ENCODE measurements at regions not wholly inside any gene's neighbourhood (a gene's known extent, or its start where the extent isn't known, plus 50 kb on each side); places are given as distances from the start of the nearest gene placed in this dataset.
"Not testable (repeated sequence)": the region's sequence is repeated elsewhere in the genome, so short reads cannot be mapped to it uniquely, and the experiment has no call there.

GRCh38 chr1:227411066-227411465 lies 92.8 kb upstream of the CDC42BPA start:
- no peaks in the 10 kb centered on the region for H3K36me3 Mint-ChIP-seq (ENCODE audit: low read depth)
- H3K36me3 ChIP-seq (ENCODE audit: insufficient read depth, low read length): no peaks in the 10 kb centered on the region
- peaks cover 29% of the 10 kb centered on the region for H3K27me3 Mint-ChIP-seq
- ATAC-seq (ENCODE audit: poor library complexity) (no peak), DNase-seq (no peak)
- no peak overlapping the region for H3K4me3 ChIP-seq (ENCODE audit: low read length)
- intact Hi-C loops (cut with DNase I, micrococcal nuclease): no loop called here
- no peak overlapping the region for H3K27ac ChIP-seq (ENCODE audit: low read depth in 1 of 2, low read length in 2 of 2)
- H3K27me3 ChIP-seq (ENCODE audit: control insufficient read depth in 1 of 2, insufficient read depth in 2 of 2, low read length in 2 of 2): peaks cover 0 to 2% of the 10 kb centered on the region in 2 experiments
- no peak overlapping the region for H3K27ac Mint-ChIP-seq
- H3K4me3 Mint-ChIP-seq: no peak overlapping the region
- H3K4me1 ChIP-seq (ENCODE audit: insufficient read depth, low read length): no peaks in the 10 kb centered on the region
- no peaks in the 10 kb centered on the region for H3K4me1 Mint-ChIP-seq (ENCODE audit: low read depth)
- H3K9me3 Mint-ChIP-seq: no peaks in the 10 kb centered on the region
- ChIA-PET POLR2A (no interaction called here), CTCF (no interaction called here)
- H3K9me3 ChIP-seq (ENCODE audit: control insufficient read depth in 1 of 2, insufficient read depth in 1 of 2, low read length in 2 of 2): no peaks in the 10 kb centered on the region
- TF ChIP-seq CTCF (IDR thresholded peaks at IDR 0.05): no peak

- ATAC-seq (ENCODE audit: poor library complexity); intact Hi-C loops (cut with DNase I, micrococcal nuclease); H3K4me3 Mint-ChIP-seq: not testable (repeated sequence)
Observed at GRCh38 chr1:227406332-227406731, 88.0 kb upstream of the CDC42BPA start.

GRCh38 chr1:227403535-227403934 lies 85.2 kb upstream of the CDC42BPA start:
- DNase-seq: no peak
- Mint-ChIP-seq H3K9me3 (no peaks in the 10 kb centered on the region), H3K36me3 (ENCODE audit: low read depth) (no peaks in the 10 kb centered on the region), H3K27me3 (peaks cover 39% of the 10 kb centered on the region), H3K27ac (no peak overlapping the region), H3K4me3 (no peak overlapping the region), H3K4me1 (ENCODE audit: low read depth) (no peaks in the 10 kb centered on the region)
- no peak for TF ChIP-seq CTCF (IDR thresholded peaks at IDR 0.05)
- H3K4me3 ChIP-seq (ENCODE audit: low read length): no peak overlapping the region
- H3K27me3 ChIP-seq (ENCODE audit: control insufficient read depth in 1 of 2, insufficient read depth in 2 of 2, low read length in 2 of 2): no peaks in the 10 kb centered on the region
- H3K4me1 ChIP-seq (ENCODE audit: insufficient read depth, low read length): no peaks in the 10 kb centered on the region
- H3K27ac ChIP-seq (ENCODE audit: low read depth in 1 of 2, low read length in 2 of 2): no peak overlapping the region
- ChIA-PET POLR2A (no interaction called here), CTCF (no interaction called here)
- H3K9me3 ChIP-seq (ENCODE audit: control insufficient read depth in 1 of 2, insufficient read depth in 1 of 2, low read length in 2 of 2): peaks cover 0 to 5% of the 10 kb centered on the region in 2 experiments
- ATAC-seq (ENCODE audit: poor library complexity): no peak
- intact Hi-C loops (cut with DNase I, micrococcal nuclease): no loop called here
- H3K36me3 ChIP-seq (ENCODE audit: insufficient read depth, low read length): no peaks in the 10 kb centered on the region

More at GRCh38 chr1:227406332-227406731, 88.0 kb upstream of the CDC42BPA start:
- H3K4me3 ChIP-seq (ENCODE audit: low read length); H3K9me3 ChIP-seq (ENCODE audit: control insufficient read depth in 1 of 2, insufficient read depth in 1 of 2, low read length in 2 of 2); H3K4me1 Mint-ChIP-seq (ENCODE audit: low read depth); H3K27me3 ChIP-seq (ENCODE audit: control insufficient read depth in 1 of 2, insufficient read depth in 2 of 2, low read length in 2 of 2); POLR2A ChIA-PET; H3K36me3 ChIP-seq (ENCODE audit: insufficient read depth, low read length); H3K4me1 ChIP-seq (ENCODE audit: insufficient read depth, low read length); H3K36me3 Mint-ChIP-seq (ENCODE audit: low read depth); H3K27ac ChIP-seq (ENCODE audit: low read depth in 1 of 2, low read length in 2 of 2); DNase-seq; H3K27ac Mint-ChIP-seq; CTCF ChIA-PET; H3K9me3 Mint-ChIP-seq: not testable (repeated sequence)
- H3K27me3 Mint-ChIP-seq: peaks cover 46% of the 10 kb centered on the region

- Mint-ChIP-seq H3K4me3 (no peak overlapping the region), H3K27ac (no peak overlapping the region), H3K4me1 (ENCODE audit: low read depth) (peaks cover 9% of the 10 kb centered on the region), H3K36me3 (ENCODE audit: low read depth) (no peaks in the 10 kb centered on the region), H3K9me3 (no peaks in the 10 kb centered on the region), H3K27me3 (peaks cover 29% of the 10 kb centered on the region)
- Histone ChIP-seq H3K4me3 (ENCODE audit: low read length) (no peak overlapping the region), H3K27me3 (ENCODE audit: control insufficient read depth in 1 of 2, insufficient read depth in 2 of 2, low read length in 2 of 2) (no peaks in the 10 kb centered on the region), H3K4me1 (ENCODE audit: insufficient read depth, low read length) (no peaks in the 10 kb centered on the region), H3K36me3 (ENCODE audit: insufficient read depth, low read length) (no peaks in the 10 kb centered on the region), H3K9me3 (ENCODE audit: control insufficient read depth in 1 of 2, insufficient read depth in 1 of 2, low read length in 2 of 2) (peaks cover 0 to 5% of the 10 kb centered on the region in 2 experiments), H3K27ac (ENCODE audit: low read depth in 1 of 2, low read length in 2 of 2) (no peak overlapping the region)
- ChIA-PET POLR2A (no interaction called here), CTCF (no interaction called here)
- no peak for ATAC-seq (ENCODE audit: poor library complexity)
- no peak for TF ChIP-seq CTCF (IDR thresholded peaks at IDR 0.05)
- intact Hi-C loops (cut with DNase I, micrococcal nuclease): no loop called here
- no peak for DNase-seq
Observed at GRCh38 chr1:227401562-227402342, 83.5 kb upstream of the CDC42BPA start.
